Occipital lobe (tissue), 1 donor: ENCODE measurements at regions not wholly inside any gene's neighbourhood (a gene's known extent, or its start where the extent isn't known, plus 50 kb on each side); places are given as distances from the start of the nearest gene placed in this dataset.
"Not testable (repeated sequence)": the region's sequence is repeated elsewhere in the genome, so short reads cannot be mapped to it uniquely, and the experiment has no call there.

Experiments used
- DNase-seq: peaks from one replicate; lab custom pipeline; 2025; lab: John Stamatoyannopoulos, UW

DNA sequence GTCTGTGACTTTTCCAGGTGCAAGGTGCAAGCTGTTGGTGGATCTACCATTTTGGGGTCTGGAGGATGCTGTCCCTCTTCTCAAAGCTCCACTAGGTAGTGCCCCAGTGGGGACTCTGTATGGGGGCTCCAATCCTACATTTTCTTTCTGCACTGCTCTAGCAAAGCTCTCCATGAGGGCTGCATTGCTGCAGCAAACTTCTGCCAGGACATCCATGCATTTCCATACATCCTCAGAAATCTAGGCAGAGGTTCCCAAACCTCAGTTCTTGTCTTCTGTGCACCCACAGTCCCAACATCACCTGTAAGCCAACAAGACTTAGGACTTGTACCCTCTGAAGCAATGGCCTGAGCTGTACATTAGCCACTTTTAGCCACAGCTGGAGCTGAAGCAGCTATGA lies 694.5 kb upstream of the BCHE start:
- DNase-seq = no peak

DNA sequence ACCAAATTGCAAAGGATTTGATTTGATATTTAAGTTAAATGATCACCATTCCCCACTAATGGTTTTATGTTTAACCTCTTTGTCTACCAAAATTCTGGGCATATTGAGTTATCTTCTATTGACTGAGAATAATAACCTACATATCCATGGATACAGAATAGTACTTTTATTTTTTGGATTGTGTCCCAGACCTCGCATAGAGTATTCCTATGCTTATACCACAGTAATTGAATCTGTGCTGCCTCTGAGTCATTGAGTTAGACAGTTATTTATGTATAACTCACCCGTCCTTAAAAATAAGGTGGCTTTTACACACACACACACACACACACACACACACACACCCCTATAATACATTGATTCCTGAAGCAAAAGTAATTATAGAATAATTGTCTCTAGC lies 690.1 kb upstream of the BCHE start:
- no peak for DNase-seq

DNA sequence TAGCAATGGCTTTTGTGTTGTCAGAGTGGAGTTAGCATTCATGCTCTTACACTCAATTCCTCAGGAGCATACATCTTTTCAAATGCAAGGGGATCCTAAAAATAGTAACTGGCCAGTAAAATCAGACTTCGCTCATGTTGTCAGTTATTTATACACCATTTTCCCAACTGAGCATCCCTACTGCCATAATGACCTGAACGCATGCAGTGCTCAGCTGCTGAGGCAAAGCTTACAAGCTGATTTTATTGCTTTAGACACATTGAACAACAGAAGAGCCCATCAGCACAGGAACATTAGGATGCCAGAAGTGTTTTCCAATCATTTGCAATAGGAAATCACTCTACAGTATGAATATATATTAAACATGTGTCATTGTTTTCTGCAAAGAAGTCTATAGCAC lies 689.7 kb upstream of the BCHE start:
- DNase-seq = no peak

- no peak for DNase-seq
These were observed 684.8 kb upstream of the BCHE start for GRCh38 chr3:166522017-166522416.

DNA sequence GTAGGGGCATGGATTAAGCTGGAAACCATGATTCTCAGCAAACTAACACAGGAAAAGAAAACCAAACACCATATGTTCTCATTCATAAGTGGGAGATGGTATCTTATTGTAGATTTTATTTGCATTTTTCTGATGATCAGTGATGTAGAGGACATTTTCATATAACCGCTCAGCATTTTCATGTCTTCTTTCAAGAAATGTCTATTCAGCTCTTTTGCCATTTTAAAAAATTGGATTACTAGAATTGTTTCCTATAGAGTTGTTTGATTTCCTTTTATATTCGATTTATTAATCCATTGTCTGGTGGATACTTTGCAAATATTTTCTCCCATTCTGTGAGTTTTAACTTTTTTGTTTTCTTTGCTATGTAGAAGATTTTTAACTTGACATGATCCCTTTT lies 682.2 kb upstream of the BCHE start:
- no peak for DNase-seq

DNA sequence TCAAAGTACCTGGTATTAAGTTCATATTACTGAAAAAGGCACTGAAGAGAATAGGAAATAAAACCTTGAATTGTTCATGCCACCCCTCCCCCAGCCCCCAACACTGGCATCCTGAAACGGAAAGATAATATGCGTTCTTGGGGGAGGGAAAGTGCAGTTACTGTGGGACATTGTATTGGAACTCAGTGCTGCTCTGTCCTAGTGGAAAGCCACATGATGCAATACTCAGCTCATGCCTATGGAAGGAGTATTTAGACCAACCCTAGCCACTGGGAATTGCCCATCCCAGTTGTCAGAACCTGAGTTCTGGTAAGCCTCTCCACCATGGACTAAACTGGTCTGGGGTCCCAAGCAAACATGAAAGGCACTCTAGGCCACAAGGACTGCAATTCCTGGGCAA lies 680.8 kb upstream of the BCHE start:
- DNase-seq = no peak

- DNase-seq = no peak
These were observed 673.2 kb upstream of the BCHE start for GRCh38 chr3:166510382-166510781.

DNA sequence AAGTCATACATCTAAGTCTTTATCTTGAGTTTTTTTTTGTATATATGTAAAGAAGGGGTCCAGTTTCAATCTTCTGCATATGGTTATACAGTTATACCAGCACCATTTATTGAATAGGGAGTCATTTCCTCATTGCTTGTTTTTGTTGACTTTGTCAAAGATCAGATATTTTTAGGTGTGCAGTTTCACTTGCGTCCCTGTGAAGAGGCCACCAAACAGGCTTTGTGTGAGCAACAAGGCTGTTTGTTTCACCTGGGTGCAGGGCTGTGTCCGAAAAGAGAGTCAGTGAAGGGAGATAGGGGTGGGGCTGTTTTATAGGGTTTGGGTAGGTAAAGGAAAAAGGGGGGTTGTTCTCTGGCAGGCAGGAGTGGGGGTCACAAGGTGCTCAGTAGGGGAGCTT lies 663.2 kb upstream of the BCHE start:
- not testable (repeated sequence) for DNase-seq

GRCh38 chr3:166499636-166500035 lies 662.4 kb upstream of the BCHE start:
- no peak for DNase-seq

GRCh38 chr3:166498446-166498845 lies 661.2 kb upstream of the BCHE start:
- no peak for DNase-seq

- no peak for DNase-seq
These were observed 652.6 kb upstream of the BCHE start for GRCh38 chr3:166489826-166490225.

DNA sequence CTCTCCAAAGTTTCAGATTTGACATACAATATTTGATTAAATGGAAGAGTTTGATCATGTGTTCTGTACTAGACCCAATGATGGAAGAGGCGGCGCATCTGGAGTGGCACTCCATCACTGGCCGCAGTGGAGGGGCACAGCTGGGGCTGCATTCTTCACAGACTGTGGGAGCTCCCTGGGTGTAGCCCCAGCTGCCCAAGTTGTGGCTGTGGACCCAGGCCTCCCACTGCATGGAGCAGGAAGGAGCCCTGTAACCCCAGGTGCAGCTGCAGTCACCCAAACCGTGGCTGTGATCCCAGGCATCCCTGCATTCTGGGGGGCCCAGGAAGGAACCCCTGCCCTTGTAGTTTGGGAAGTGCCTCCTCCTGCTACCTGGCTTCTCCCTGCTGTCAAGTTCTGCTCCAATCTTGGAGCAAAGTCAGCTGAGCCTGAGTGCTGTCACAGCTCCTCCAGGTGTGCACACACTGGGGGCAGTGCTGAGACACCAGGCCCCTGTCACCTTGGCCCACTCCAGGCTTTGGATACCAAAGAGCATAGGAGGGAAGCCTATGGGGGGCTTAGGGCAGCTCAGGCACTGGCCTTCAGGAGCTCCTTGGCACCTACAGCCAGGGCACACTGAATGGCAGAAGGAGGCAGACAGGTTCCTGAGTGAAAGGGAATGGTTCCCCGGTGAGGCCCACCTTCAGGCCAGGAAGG lies 651.9 kb upstream of the BCHE start:
- no peak for DNase-seq

- DNase-seq = no peak
These were observed 647.2 kb upstream of the BCHE start for GRCh38 chr3:166484470-166484869.

GRCh38 chr3:166481340-166481739 lies 644.1 kb upstream of the BCHE start:
- DNase-seq = no peak

DNA sequence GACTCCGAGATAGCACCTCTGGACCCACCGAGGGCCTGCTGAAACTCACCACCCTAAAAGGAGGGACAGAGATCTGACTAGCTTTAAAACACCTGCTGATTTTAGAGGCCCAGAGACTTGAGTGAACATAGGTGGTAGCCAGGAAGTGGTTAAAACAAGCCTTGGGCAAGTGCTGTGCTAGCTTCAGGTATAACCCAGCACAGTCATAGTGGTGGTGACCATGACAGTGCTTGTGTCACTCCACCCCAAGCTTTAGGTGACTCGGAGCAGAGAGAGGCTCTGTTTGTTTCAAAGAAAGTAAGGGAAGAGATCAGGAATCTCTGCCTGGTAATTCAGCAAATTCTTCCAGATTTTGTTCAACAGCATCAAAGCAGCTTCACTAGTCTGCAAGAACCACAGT lies 641.1 kb upstream of the BCHE start:
- no peak for DNase-seq

- DNase-seq = no peak
These were observed 636.3 kb upstream of the BCHE start for GRCh38 chr3:166473501-166473900.

DNA sequence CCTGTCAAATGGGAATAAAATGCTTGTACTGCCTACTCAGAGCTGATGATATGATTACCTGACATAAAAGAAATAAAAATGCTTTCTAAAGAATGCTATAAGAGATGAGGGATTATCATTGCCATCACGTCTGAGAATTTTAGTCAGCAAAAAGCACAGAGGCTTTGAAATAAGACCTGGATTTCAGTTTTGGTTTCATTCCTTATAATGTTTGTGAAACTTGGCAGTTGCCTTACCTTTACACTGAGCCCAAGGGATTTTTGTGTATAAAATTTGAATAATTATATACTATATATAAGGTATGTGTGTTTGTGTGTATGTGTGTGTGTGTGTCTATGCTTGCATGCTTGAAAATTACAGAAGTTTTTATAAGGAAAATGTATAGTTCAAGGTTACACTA lies 634.8 kb upstream of the BCHE start:
- no peak for DNase-seq

DNA sequence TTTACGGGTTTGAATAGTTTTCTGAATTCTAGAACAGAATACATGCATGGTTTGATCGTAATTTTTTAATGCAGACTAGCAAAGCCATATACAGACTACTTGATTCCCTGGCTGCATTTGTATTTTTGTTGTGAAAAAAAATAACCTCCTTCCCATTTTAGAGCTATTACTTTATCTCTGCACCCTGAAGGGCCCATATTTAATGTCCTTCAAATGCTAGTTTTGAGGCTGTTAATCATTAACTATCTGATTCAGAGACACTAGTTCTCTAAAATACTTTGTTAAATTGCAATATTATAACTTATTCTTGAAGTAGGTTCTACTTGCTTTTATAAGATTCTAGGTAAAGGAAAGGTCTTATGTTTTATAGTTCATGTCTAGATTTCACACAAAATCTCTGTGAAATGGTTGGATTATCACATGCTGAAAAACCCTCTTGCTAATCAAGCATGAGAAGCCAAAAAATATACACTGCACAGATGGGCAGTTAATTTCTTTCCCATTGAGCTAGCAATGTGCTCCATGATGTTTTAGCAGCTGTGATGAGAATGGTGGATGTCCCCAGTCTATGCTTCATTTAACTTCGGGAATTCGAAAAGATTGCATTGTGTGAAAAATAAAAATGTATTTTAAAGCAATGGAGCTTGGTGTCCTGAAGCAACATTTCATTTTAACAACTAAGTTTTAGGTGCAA lies 634.0 kb upstream of the BCHE start:
- DNase-seq = no peak

DNA sequence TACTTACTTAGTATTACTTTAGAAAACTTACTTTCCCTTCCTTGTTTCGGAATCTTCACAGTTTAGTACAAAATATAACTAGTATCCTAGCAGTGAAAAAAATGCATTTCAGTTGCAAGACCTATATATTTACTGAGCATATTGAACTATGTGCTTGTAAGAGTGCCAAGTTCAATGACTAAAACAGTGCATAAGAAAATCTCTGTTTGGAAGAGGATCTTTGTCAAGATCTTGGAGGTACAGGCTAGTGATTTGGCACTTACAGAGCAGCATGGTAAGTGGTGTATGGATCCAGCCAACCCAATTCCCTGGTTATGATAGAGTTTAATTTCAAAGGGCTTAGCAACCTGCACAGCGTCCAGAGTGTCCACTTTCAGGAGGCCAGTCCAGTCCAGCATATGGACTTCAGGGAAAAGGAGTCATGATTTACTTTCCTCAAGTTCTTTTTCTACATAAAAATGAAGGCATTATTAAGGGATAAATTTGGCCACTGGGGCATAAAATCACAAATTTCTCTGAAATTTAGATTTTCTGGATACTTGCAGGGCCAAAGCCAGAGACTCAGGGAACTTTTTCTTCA lies 625.8 kb upstream of the BCHE start:
- DNase-seq = no peak

GRCh38 chr3:166461626-166462025 lies 624.4 kb upstream of the BCHE start:
- DNase-seq = no peak

GRCh38 chr3:166457382-166457781 lies 620.2 kb upstream of the BCHE start:
- DNase-seq = no peak

DNA sequence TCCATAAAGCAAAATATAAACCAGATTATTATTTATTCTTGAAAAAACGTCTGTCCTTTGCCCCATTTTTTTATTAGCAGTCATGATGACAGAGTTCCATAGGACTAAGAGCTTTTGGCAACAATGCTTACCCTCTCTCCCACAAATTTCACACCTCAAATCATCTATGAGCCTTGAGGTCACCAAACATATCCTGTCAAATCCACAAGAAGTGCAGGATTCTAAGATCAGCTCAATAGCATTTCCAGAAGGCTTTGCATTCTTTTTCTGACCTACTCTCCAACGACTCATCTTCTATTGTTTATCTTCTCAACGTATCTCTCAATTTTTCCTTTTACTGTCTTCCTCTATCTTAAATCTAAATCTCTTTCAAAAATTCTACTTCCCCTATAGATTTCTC lies 619.1 kb upstream of the BCHE start:
- no peak for DNase-seq

DNA sequence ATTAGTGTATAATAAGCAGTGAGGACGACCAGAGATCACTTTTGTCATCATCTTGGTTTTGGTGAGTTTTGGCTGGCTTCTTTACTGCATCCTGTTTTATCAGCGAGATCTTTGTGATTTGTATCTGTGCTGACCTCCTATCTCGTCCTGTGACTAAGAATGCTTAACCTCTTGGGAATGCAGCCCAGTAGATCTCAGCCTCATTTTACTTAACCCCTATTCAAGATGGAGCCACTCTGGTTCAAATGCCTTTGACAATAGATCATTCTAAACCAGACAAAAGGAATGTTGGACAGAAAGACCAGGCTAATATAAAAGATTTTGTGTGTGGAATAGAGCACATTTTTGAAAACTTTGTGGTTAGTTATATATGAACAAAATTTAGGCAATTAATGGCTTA lies 618.5 kb upstream of the BCHE start:
- DNase-seq = no peak
